H1 (cell line): ENCODE measurements at regions not wholly inside any gene's neighbourhood (a gene's known extent, or its start where the extent isn't known, plus 50 kb on each side); places are given as distances from the start of the nearest gene placed in this dataset.

ENCODE experiments used
- CTCF ChIA-PET: fragments of 300-600 bp; sonication (Branson Sonifier 250); formaldehyde crosslinking; loops from one replicate; lab custom pipeline; 2021; ENCODE audit not compliant: partially characterized antibody; lab: Charles Lee
- POLR2A ChIA-PET: fragments of 300-600 bp; sonication (Branson Sonifier 250); formaldehyde crosslinking; loops from one replicate; lab custom pipeline; 2021; ENCODE audit warnings: inconsistent platforms; ENCODE audit not compliant: partially characterized antibody; lab: Charles Lee
- DNase-seq, 2 experiments: peaks; one replicate each; pipeline versions ENCODE4 v3.0.0 to v3.0.0-alpha.2; 2010 to 2022; ENCODE audit warnings: low spot score in 2 of 2, low read depth in 1 of 2, mixed read lengths in 1 of 2
- FAIRE-seq: peaks from 2 replicates; lab custom pipeline; 2011; peaks lifted over from hg19 to GRCh38; lab: Jason Lieb, UNC
- H2AFZ ChIP-seq: 2 replicates; pipeline ENCODE4 v1.8.1; 2012; ENCODE audit warnings: low read length, inconsistent platforms
- H2AK5ac ChIP-seq: 2 replicates; pipeline ENCODE4 v1.6.1; 2013; ENCODE audit warnings: low read depth, low read length
- H2BK120ac ChIP-seq: replicated peaks from 2 replicates; pipeline ENCODE3; 2013; ENCODE audit warnings: low read depth, low read length, inconsistent platforms
- H2BK12ac ChIP-seq: 2 replicates; pipeline ENCODE4 v1.6.1; 2013; ENCODE audit warnings: low read depth, low read length
- H2BK15ac ChIP-seq: 2 replicates; pipeline ENCODE4 v1.6.1; 2013; ENCODE audit warnings: low read length
- H2BK20ac ChIP-seq: 2 replicates; pipeline ENCODE4 v1.6.1; 2013; ENCODE audit warnings: low read length
- H2BK5ac ChIP-seq: 2 replicates; pipeline ENCODE4 v1.6.1; 2013; ENCODE audit warnings: low read depth, low read length
- H3K14ac ChIP-seq: 2 replicates; pipeline ENCODE4 v1.6.1; 2013; ENCODE audit warnings: inconsistent platforms; ENCODE audit not compliant: insufficient read length
- H3K18ac ChIP-seq: 2 replicates; pipeline ENCODE4 v1.6.1; 2013; ENCODE audit warnings: low read length; ENCODE audit errors: extremely low read depth
- H3K23ac ChIP-seq: 2 replicates; pipeline ENCODE4 v1.6.1; 2013; ENCODE audit warnings: inconsistent platforms; ENCODE audit not compliant: insufficient read length
- H3K23me2 ChIP-seq: 2 replicates; pipeline ENCODE4 v1.6.1; 2013; ENCODE audit warnings: low read depth, low read length
- H3K27ac ChIP-seq: 2 replicates; pipeline ENCODE4 v1.6.1; 2011; ENCODE audit warnings: low read depth, low read length, inconsistent platforms
- H3K27me3 ChIP-seq, 4 experiments: replicated peaks in 1 of 4; 1 replicate in 1 of 4; 2 replicates in 3 of 4; pipeline versions ENCODE4 v1.6.1 to v1.8.1; 2011 to 2013; ENCODE audit warnings: low read length in 3 of 4, mild to moderate bottlenecking in 3 of 4, inconsistent platforms in 2 of 4, mixed read lengths in 2 of 4, moderate library complexity in 1 of 4; ENCODE audit not compliant: control insufficient read depth in 3 of 4, insufficient read depth in 3 of 4; ENCODE audit errors: extremely low read depth in 1 of 4
- H3K36me3 ChIP-seq, 4 experiments: 2 replicates each; pipeline versions ENCODE4 v1.6.1 to v1.8.1; 2011 to 2013; ENCODE audit warnings: mild to moderate bottlenecking in 4 of 4, low read length in 3 of 4, moderate library complexity in 2 of 4, control low read depth in 1 of 4, inconsistent platforms in 1 of 4; ENCODE audit not compliant: insufficient read depth in 4 of 4, control insufficient read depth in 2 of 4
- H3K4ac ChIP-seq: replicated peaks from 2 replicates; pipeline ENCODE3; 2013; ENCODE audit warnings: low read length, low read depth, mixed read lengths, inconsistent platforms; ENCODE audit not compliant: insufficient read length
- H3K4me1 ChIP-seq, 4 experiments: replicated peaks in 1 of 4; 1 replicate in 1 of 4; 2 replicates in 3 of 4; pipeline versions ENCODE4 v1.6.1 to v1.8.1; 2011 to 2013; ENCODE audit warnings: low read length in 3 of 4, inconsistent platforms in 2 of 4, mixed read lengths in 1 of 4; ENCODE audit not compliant: insufficient read depth in 4 of 4, control insufficient read depth in 3 of 4
- H3K4me2 ChIP-seq, 2 experiments: 2 replicates each; pipeline versions ENCODE4 v1.6.1 to v1.8.1; 2011 to 2013; ENCODE audit warnings: low read depth in 2 of 2, low read length in 2 of 2, control low read depth in 1 of 2, inconsistent platforms in 1 of 2, mild to moderate bottlenecking in 1 of 2; ENCODE audit not compliant: insufficient read depth in 1 of 2
- H3K4me3 ChIP-seq, 4 experiments: fragments of 200-600, 300-600 bp in 1 of 4; sonication (generic), shearing (Covaris generic), sonication (Bioruptor Twin) in 1 of 4; 2 replicates each; pipeline versions ENCODE4 v1.5.1 to v1.8.1; 2011 to 2016; ENCODE audit warnings: low read length in 4 of 4, low read depth in 3 of 4, control low read depth in 2 of 4, inconsistent platforms in 2 of 4, mild to moderate bottlenecking in 2 of 4, mixed read lengths in 1 of 4, moderate library complexity in 1 of 4; ENCODE audit not compliant: insufficient read depth in 2 of 4; ENCODE audit errors: extremely low read depth in 1 of 4
- H3K56ac ChIP-seq: replicated peaks from 2 replicates; pipeline ENCODE3; 2013; ENCODE audit warnings: low read depth, mild to moderate bottlenecking, mixed read lengths, low read length, inconsistent platforms; ENCODE audit not compliant: insufficient read length
- H3K79me1 ChIP-seq: 2 replicates; pipeline ENCODE4 v1.6.1; 2013; ENCODE audit warnings: low read depth, low read length, control low read depth
- H3K79me2 ChIP-seq, 2 experiments: 2 replicates each; pipeline versions ENCODE4 v1.6.1 to v1.8.1; 2012 to 2013; ENCODE audit warnings: low read length in 2 of 2, mild to moderate bottlenecking in 2 of 2, inconsistent platforms in 1 of 2; ENCODE audit not compliant: insufficient read depth in 2 of 2, control insufficient read depth in 1 of 2
- H3K9ac ChIP-seq, 4 experiments: replicated peaks in 1 of 4; 1 replicate in 1 of 4; 2 replicates in 3 of 4; pipeline versions ENCODE4 v1.6.1 to v1.8.1; 2011 to 2013; ENCODE audit warnings: low read depth in 3 of 4, low read length in 3 of 4, control low read depth in 2 of 4, mild to moderate bottlenecking in 2 of 4, moderate library complexity in 2 of 4, inconsistent platforms in 1 of 4; ENCODE audit errors: extremely low read depth in 1 of 4
- H3K9me3 ChIP-seq, 2 experiments: 2 replicates each; pipeline versions ENCODE4 v1.6.1 to v1.8.1; 2012 to 2013; ENCODE audit warnings: mild to moderate bottlenecking in 2 of 2, moderate library complexity in 2 of 2, control low read depth in 1 of 2, inconsistent platforms in 1 of 2, low read depth in 1 of 2, low read length in 1 of 2, mixed read lengths in 1 of 2; ENCODE audit not compliant: insufficient read depth in 2 of 2
- H4K20me1 ChIP-seq, 2 experiments: replicated peaks in 1 of 2; 2 replicates each; pipeline versions ENCODE3 to v1.8.1; 2011 to 2013; ENCODE audit warnings: inconsistent platforms in 2 of 2, low read length in 2 of 2, mild to moderate bottlenecking in 1 of 2; ENCODE audit not compliant: insufficient read depth in 2 of 2, control insufficient read depth in 1 of 2
- H4K5ac ChIP-seq: 2 replicates; pipeline ENCODE4 v1.6.1; 2013; ENCODE audit warnings: low read length, low read depth, mixed read lengths, inconsistent platforms; ENCODE audit not compliant: insufficient read length
- H4K8ac ChIP-seq: 2 replicates; pipeline ENCODE4 v1.8.0; 2013; ENCODE audit warnings: mild to moderate bottlenecking, moderate library complexity, low read length, inconsistent platforms; ENCODE audit not compliant: insufficient read depth; ENCODE audit errors: extremely low read depth
- H4K91ac ChIP-seq: replicated peaks from 2 replicates; pipeline ENCODE3; 2013; ENCODE audit warnings: low read length, mixed read lengths, inconsistent platforms; ENCODE audit not compliant: insufficient read length
- BRCA1 ChIP-seq: IDR thresholded peaks from 2 replicates; pipeline ENCODE4 v1.6.1; 2012; ENCODE audit warnings: low read depth, low read length, improper control_type of control experiment
- CTBP2 ChIP-seq: IDR thresholded peaks from 2 replicates; pipeline ENCODE4 v1.7.0; 2011; ENCODE audit warnings: borderline replicate concordance, mild to moderate bottlenecking, moderate library complexity, mixed read lengths, low read length; ENCODE audit not compliant: insufficient read depth, insufficient read length
- FOSL1 ChIP-seq: IDR thresholded peaks from 2 replicates; pipeline ENCODE4 v1.6.1; 2011; ENCODE audit warnings: mild to moderate bottlenecking, low read depth, low read length, moderate library complexity; ENCODE audit not compliant: insufficient read depth
- GTF2F1 ChIP-seq: IDR thresholded peaks from 2 replicates; pipeline ENCODE4 v1.6.1; 2012; ENCODE audit warnings: low read depth, low read length, improper control_type of control experiment, borderline replicate concordance
- HDAC2 ChIP-seq, 2 experiments: fragments of 300-600 bp in 1 of 2; sonication (generic) in 1 of 2; IDR thresholded peaks; 2 replicates each; pipeline ENCODE4 v1.6.1; 2011 to 2012; ENCODE audit warnings: low read depth in 2 of 2, low read length in 2 of 2, mild to moderate bottlenecking in 2 of 2, moderate library complexity in 2 of 2, borderline replicate concordance in 1 of 2, inconsistent platforms in 1 of 2
- KDM4A ChIP-seq: IDR thresholded peaks from one replicate; pipeline ENCODE4 v1.7.1; 2012; ENCODE audit warnings: low read depth, mild to moderate bottlenecking, moderate library complexity, low read length, inconsistent platforms; ENCODE audit not compliant: severe bottlenecking
- KDM5A ChIP-seq: fragments of 200-600 bp; IDR thresholded peaks from 2 replicates; pipeline ENCODE4 v1.7.1; 2012; ENCODE audit warnings: mild to moderate bottlenecking, low read length, inconsistent platforms, mixed read lengths
- NANOG ChIP-seq: IDR thresholded peaks from 2 replicates; pipeline ENCODE4 v1.6.1; 2011; ENCODE audit warnings: low read length, low read depth, mild to moderate bottlenecking, inconsistent platforms; ENCODE audit not compliant: insufficient read depth, poor library complexity, severe bottlenecking
- POLR2AphosphoS5 ChIP-seq: IDR thresholded peaks from 2 replicates; pipeline ENCODE4 v1.6.1; 2011; ENCODE audit warnings: low read depth, low read length
- RNF2 ChIP-seq: fragments of 200-900, 300-1000 bp; sonication (generic); IDR thresholded peaks from 2 replicates; pipeline ENCODE4 v1.7.1; 2016; ENCODE audit warnings: borderline replicate concordance, low read depth, mild to moderate bottlenecking, antibody characterized with exemption, low read length; ENCODE audit not compliant: poor library complexity, severe bottlenecking; ENCODE audit errors: missing control alignments
- SIN3A ChIP-seq, 2 experiments: IDR thresholded peaks in 1 of 2; conservative IDR thresholded peaks in 1 of 2; 2 replicates each; pipeline ENCODE4 v1.6.1; 2011 to 2012; ENCODE audit warnings: low read length in 2 of 2, improper control_type of control experiment in 1 of 2, low read depth in 1 of 2, mild to moderate bottlenecking in 1 of 2
- TCF12 ChIP-seq: IDR thresholded peaks from 2 replicates; pipeline ENCODE4 v1.6.1; 2011; ENCODE audit warnings: low read depth, mild to moderate bottlenecking, low read length
- TEAD4 ChIP-seq: IDR thresholded peaks from 2 replicates; pipeline ENCODE4 v1.6.1; 2012; ENCODE audit warnings: low read depth, low read length, inconsistent platforms, mixed read lengths
- WGBS, 2 experiments: shearing (Covaris generic) in 1 of 2; methylation state at CpG; one replicate each; pipeline versions ENCODE4 v1.1.6 to v1.1.7; 2013 to 2015; ENCODE audit warnings: low lambda C conversion rate in 2 of 2, mixed read lengths in 2 of 2, inconsistent platforms in 1 of 2, low coverage in 1 of 2, missing lambda C conversion rate in 1 of 2; ENCODE audit not compliant: insufficient replicate concordance in 2 of 2, insufficient coverage in 1 of 2, insufficient read length in 1 of 2; ENCODE audit errors: extremely low coverage in 1 of 2, missing lambda C conversion rate in 1 of 2; 5-methylcytosine and 5-hydroxymethylcytosine counted together

- Histone ChIP-seq H3K36me3 (no peaks in the 10 kb centered on the region), H3K4me2 (no peak overlapping the region), H3K18ac (no peak overlapping the region), H4K91ac (no peak overlapping the region), H3K9me3 (no peaks in the 10 kb centered on the region), H3K56ac (no peak overlapping the region), H3K23ac (no peak overlapping the region), H2AK5ac (no peak overlapping the region), H3K4me1 (no peaks in the 10 kb centered on the region), H3K23me2 (no peaks in the 10 kb centered on the region), H3K27ac (no peak overlapping the region), H3K79me1 (no peaks in the 10 kb centered on the region), H4K20me1 (no peaks in the 10 kb centered on the region), H2BK5ac (no peak overlapping the region), H3K4me3 (no peak overlapping the region), H2BK120ac (no peak overlapping the region), H3K4ac (no peak overlapping the region), H4K5ac (no peak overlapping the region), H2BK12ac (no peak overlapping the region), H2BK20ac (no peak overlapping the region), H2BK15ac (no peak overlapping the region), H3K79me2 (no peaks in the 10 kb centered on the region), H3K14ac (no peak overlapping the region), H2AFZ (no peak overlapping the region), H4K8ac (no peak overlapping the region), H3K9ac (no peak overlapping the region), H3K27me3 (no peaks in the 10 kb centered on the region)
- no peak for DNase-seq
- ChIA-PET CTCF (no interaction called here), POLR2A (no interaction called here)
- WGBS, 2 experiments = 94% methylated on average over 4 of the region's 4 CpGs; no CpG with 5 or more reads in 1 of the 2 experiments
- no peak for FAIRE-seq
- TF ChIP-seq CTBP2 (no peak), HDAC2 (IDR thresholded peaks at IDR 0.05; ENCODE audit: borderline replicate concordance in 1 of 2, low read depth in 2 of 2, low read length in 2 of 2) (no peak), KDM4A (no peak), RNF2 (no peak), NANOG (no peak), FOSL1 (no peak), BRCA1 (no peak), TEAD4 (no peak), SIN3A (conservative IDR thresholded peaks at IDR 0.05 in 1 of 2, IDR thresholded peaks at IDR 0.05 in 1 of 2; ENCODE audit: low read depth in 1 of 2, low read length in 2 of 2) (no peak), KDM5A (no peak), GTF2F1 (no peak), POLR2AphosphoS5 (no peak), TCF12 (no peak)
These were observed 178.1 kb upstream of the PIEZO2 start for GRCh38 chr18:11327391-11328009.
